ENCODE measurements at regions not wholly inside any gene's neighbourhood (a gene's known extent, or its start where the extent isn't known, plus 50 kb on each side); places are given as distances from the start of the nearest gene placed in this dataset.

DNA sequence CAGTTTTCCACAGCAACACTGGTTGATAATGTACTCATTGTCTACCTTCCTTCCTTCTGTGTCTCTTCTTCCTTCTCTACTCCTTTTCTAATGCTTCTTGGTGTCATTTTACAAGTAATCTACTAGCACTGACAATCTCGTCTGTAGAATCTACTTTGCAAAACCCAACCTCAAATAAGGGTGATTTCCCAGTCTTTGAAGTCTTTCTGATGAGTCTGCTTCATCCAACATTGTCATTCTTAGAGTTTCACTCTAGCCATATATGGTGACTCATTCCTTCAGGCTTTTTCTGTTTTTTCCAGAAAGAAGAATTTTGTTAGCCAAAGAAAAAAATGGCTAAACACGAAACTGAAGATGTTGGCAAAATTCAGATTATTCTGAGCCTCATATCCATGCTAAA lies 288.7 kb downstream of the MBD2 start (continued):
- TF ChIP-seq, protein P1, sequence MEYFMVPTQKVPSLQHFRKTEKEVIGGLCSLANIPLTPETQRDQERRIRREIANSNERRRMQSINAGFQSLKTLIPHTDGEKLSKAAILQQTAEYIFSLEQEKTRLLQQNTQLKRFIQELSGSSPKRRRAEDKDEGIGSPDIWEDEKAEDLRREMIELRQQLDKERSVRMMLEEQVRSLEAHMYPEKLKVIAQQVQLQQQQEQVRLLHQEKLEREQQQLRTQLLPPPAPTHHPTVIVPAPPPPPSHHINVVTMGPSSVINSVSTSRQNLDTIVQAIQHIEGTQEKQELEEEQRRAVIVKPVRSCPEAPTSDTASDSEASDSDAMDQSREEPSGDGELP (IDR thresholded peaks at IDR 0.05; ENCODE audit: borderline replicate concordance, low read depth), result no peak
- TF ChIP-seq ZNF83 (CRISPR knock-in tag; IDR thresholded peaks at IDR 0.05; ENCODE audit: borderline replicate concordance) (no peak), ZNF761 (CRISPR knock-in tag; conservative IDR thresholded peaks at IDR 0.05) (no peak)

DNA sequence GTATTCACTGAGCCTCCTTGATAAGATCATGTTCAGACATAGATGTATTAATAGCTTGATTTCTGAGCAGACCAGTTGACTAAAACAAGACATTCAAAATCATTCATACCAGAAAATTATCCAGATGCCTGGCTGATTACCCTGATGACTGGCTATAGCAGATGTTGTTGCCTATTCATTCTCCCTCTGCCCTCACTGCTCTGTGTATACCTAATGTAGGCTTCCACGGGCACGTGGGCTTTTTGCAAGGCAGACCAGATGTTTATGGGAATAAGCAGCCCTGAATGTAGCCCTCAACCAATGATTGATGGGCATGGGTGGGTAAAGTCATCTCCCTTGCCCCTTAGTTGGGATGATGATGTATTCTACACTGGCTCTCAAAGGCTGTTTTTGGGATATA lies 289.1 kb downstream of the MBD2 start:
- no peak for FAIRE-seq
- no peak for ATAC-seq
- TF ChIP-seq KDM6A (CRISPR knock-in tag; IDR thresholded peaks at IDR 0.05; ENCODE audit: low read depth) (no peak), ZFYVE20 (CRISPR knock-in tag; IDR thresholded peaks at IDR 0.05; ENCODE audit: borderline replicate concordance, low read depth) (no peak), ZNF780A (CRISPR knock-in tag; IDR thresholded peaks at IDR 0.05) (no peak), ZBTB7B (CRISPR knock-in tag; IDR thresholded peaks at IDR 0.05) (no peak), GABPB1 (CRISPR knock-in tag; IDR thresholded peaks at IDR 0.05) (no peak), ZSCAN21 (CRISPR knock-in tag; IDR thresholded peaks at IDR 0.05; ENCODE audit: borderline replicate concordance) (no peak), KLF9 (CRISPR knock-in tag; IDR thresholded peaks at IDR 0.05; ENCODE audit: low read depth) (no peak), ZNF883 (CRISPR knock-in tag; IDR thresholded peaks at IDR 0.05; ENCODE audit: not compliant biosample characterization) (no peak)
- TF ChIP-seq, protein P2, sequence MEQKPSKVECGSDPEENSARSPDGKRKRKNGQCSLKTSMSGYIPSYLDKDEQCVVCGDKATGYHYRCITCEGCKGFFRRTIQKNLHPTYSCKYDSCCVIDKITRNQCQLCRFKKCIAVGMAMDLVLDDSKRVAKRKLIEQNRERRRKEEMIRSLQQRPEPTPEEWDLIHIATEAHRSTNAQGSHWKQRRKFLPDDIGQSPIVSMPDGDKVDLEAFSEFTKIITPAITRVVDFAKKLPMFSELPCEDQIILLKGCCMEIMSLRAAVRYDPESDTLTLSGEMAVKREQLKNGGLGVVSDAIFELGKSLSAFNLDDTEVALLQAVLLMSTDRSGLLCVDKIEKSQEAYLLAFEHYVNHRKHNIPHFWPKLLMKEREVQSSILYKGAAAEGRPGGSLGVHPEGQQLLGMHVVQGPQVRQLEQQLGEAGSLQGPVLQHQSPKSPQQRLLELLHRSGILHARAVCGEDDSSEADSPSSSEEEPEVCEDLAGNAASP (CRISPR knock-in tag; IDR thresholded peaks at IDR 0.05; ENCODE audit: borderline replicate concordance), result no peak
- TF ChIP-seq, protein P3, sequence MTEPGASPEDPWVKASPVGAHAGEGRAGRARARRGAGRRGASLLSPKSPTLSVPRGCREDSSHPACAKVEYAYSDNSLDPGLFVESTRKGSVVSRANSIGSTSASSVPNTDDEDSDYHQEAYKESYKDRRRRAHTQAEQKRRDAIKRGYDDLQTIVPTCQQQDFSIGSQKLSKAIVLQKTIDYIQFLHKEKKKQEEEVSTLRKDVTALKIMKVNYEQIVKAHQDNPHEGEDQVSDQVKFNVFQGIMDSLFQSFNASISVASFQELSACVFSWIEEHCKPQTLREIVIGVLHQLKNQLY (CRISPR knock-in tag; IDR thresholded peaks at IDR 0.05), result no peak
- no TSS peak for BruUV-seq (replicated peaks)
- H4K20me1 ChIP-seq (ENCODE audit: insufficient read depth, low read length), result no peaks in the 10 kb centered on the region
- WGBS (ENCODE audit: low lambda C conversion rate), result 0% methylated on average over 2 of the region's 2 CpGs
- ChIA-PET CTCF (ENCODE audit: low intra/inter-chr PET ratio, low total read pairs) (no interaction called here), POLR2A (no interaction called here)
- H3K27ac ChIP-seq (ENCODE audit: extremely low read length, insufficient read depth, low read length), result no peak overlapping the region
- no peaks in the 10 kb centered on the region for H3K27me3 ChIP-seq (ENCODE audit: control insufficient read depth in 1 of 2, insufficient read depth in 2 of 2, low read length in 2 of 2)
- H3K36me3 ChIP-seq (replicated peaks in 1 of 2; ENCODE audit: control insufficient read depth in 1 of 2, insufficient read depth in 2 of 2, low read length in 2 of 2), result no peaks in the 10 kb centered on the region
- H3K9me3 ChIP-seq (ENCODE audit: low read length), result no peaks in the 10 kb centered on the region
- H3K79me2 ChIP-seq (ENCODE audit: insufficient read depth, low read length), result no peaks in the 10 kb centered on the region
- H3K4me2 ChIP-seq (ENCODE audit: low read depth, low read length), result no peak overlapping the region
- H3K4me3 ChIP-seq (replicated peaks in 1 of 3; ENCODE audit: insufficient read depth in 1 of 3, low read depth in 2 of 3, low read length in 3 of 3), result no peak overlapping the region
- no peak overlapping the region for H2AFZ ChIP-seq (ENCODE audit: low read length)
- no peak for DNase-seq (ENCODE audit: low spot score)
- no peaks in the 10 kb centered on the region for H3K4me1 ChIP-seq (ENCODE audit: insufficient read depth, low read length)
- intact Hi-C loops (cut with micrococcal nuclease; ENCODE audit: unreplicated experiment), result no loop called here
- in situ Hi-C loops (cut with HindIII; ENCODE audit: extremely low pct_ligation_motif_present, low pct_unique_long_range_greater_than_20kb), result no loop called here
- H3K9ac ChIP-seq (ENCODE audit: insufficient read depth, low read depth, low read length), result no peak overlapping the region

All from HepG2 (cell line).